PC-3 (cell line): ENCODE measurements at regions not wholly inside any gene's neighbourhood (a gene's known extent, or its start where the extent isn't known, plus 50 kb on each side); places are given as distances from the start of the nearest gene placed in this dataset.
A peak's percentile ranks its signal among the peaks of the same experiment; 100 is the strongest.
"Not testable (repeated sequence)": the region's sequence is repeated elsewhere in the genome, so short reads cannot be mapped to it uniquely, and the experiment has no call there.

Source experiments
- ATAC-seq: fragments of 200-7000 bp; cut with Tn5 transposase; 2 replicates; pipeline ENCODE4 v1.9.1; 2020; ENCODE audit warnings: mild to moderate bottlenecking, moderate library complexity
- BruUV-seq: library from RNA; stranded (reverse); fragments of 400-500 nt; replicated peaks from 2 replicates; lab custom pipeline; 2021; lab: Mats Ljungman, UMichigan
- CTCF ChIA-PET: fragments of 300-600 bp; sonication (Branson Sonifier 250); formaldehyde crosslinking; loops from one replicate; lab custom pipeline; 2022; ENCODE audit warnings: antibody characterized with exemption; lab: Charles Lee
- POLR2A ChIA-PET: fragments of 300-600 bp; sonication (Branson Sonifier 250); formaldehyde crosslinking; loops from one replicate; lab custom pipeline; 2022; ENCODE audit warnings: antibody characterized with exemption; ENCODE audit not compliant: unreplicated experiment; lab: Charles Lee
- DNase-seq: peaks from one replicate; pipeline ENCODE4 v3.0.0-alpha.2; 2015
- H2AFZ ChIP-seq: fragments of 300-600 bp; sonication (generic); 2 replicates; pipeline ENCODE4 v1.6.0; 2016; ENCODE audit warnings: antibody characterized with exemption, low read length
- H3F3A ChIP-seq: fragments of 300-600 bp; sonication (generic); one replicate; pipeline ENCODE4 v1.6.0; 2017; ENCODE audit warnings: antibody characterized with exemption, low read length, control low read depth, mild to moderate bottlenecking; ENCODE audit not compliant: unreplicated experiment
- H3K27ac ChIP-seq: fragments of 300-600 bp; sonication (generic); 2 replicates; pipeline ENCODE4 v1.5.1; 2016; ENCODE audit warnings: mild to moderate bottlenecking, low read length
- H3K27me3 ChIP-seq: fragments of 300-600 bp; sonication (generic); 2 replicates; pipeline ENCODE4 v1.6.1; 2016; ENCODE audit warnings: low read length, mixed read lengths
- H3K36me3 ChIP-seq: fragments of 300-600 bp; sonication (generic); 2 replicates; pipeline ENCODE4 v1.6.1; 2016; ENCODE audit warnings: low read depth, mixed run types, low read length, mixed read lengths
- H3K4me1 ChIP-seq: fragments of 300-600 bp; sonication (generic); 2 replicates; pipeline ENCODE4 v1.5.1; 2016; ENCODE audit warnings: low read length; ENCODE audit not compliant: insufficient read depth
- H3K4me2 ChIP-seq: fragments of 300-600 bp; sonication (generic); 2 replicates; pipeline ENCODE4 v1.6.0; 2016; ENCODE audit warnings: low read length
- H3K4me3 ChIP-seq: fragments of 300-600 bp; sonication (generic); 2 replicates; pipeline ENCODE4 v1.5.1; 2016; ENCODE audit warnings: mild to moderate bottlenecking, low read length, mixed read lengths
- H3K79me2 ChIP-seq: fragments of 300-600 bp; sonication (generic); 2 replicates; pipeline ENCODE4 v1.6.1; 2017; ENCODE audit warnings: low read length, mixed read lengths
- H3K9ac ChIP-seq: fragments of 300-600 bp; sonication (generic); 2 replicates; pipeline ENCODE4 v1.6.0; 2016; ENCODE audit warnings: mild to moderate bottlenecking, low read length
- H3K9me2 ChIP-seq: fragments of 300-600 bp; sonication (generic); replicated peaks from 2 replicates; pipeline ENCODE4 v1.6.1; 2016; ENCODE audit warnings: mixed run types, low read length, mixed read lengths
- H3K9me3 ChIP-seq: fragments of 300-600 bp; sonication (generic); 2 replicates; pipeline ENCODE4 v1.6.1; 2016; ENCODE audit warnings: low read length, mixed read lengths
- H4K20me1 ChIP-seq: fragments of 300-600 bp; sonication (generic); 2 replicates; pipeline ENCODE4 v1.6.1; 2016; ENCODE audit warnings: low read length, mixed read lengths
- EZH2 ChIP-seq: fragments of 300-600 bp; sonication (generic); IDR thresholded peaks from one replicate; pipeline ENCODE4 v1.6.1; 2017; ENCODE audit warnings: antibody characterized with exemption, mild to moderate bottlenecking, low read length; ENCODE audit not compliant: unreplicated experiment
- EZH2phosphoT487 ChIP-seq: fragments of 300-600 bp; sonication (generic); IDR thresholded peaks from 2 replicates; pipeline ENCODE4 v1.6.1; 2018; ENCODE audit warnings: mild to moderate bottlenecking, antibody characterized with exemption, low read length, borderline replicate concordance
- intact Hi-C: fragments of 100-400 bp; cut with micrococcal nuclease; formaldehyde crosslinking; loops from 2 replicates; pipeline ENCODE4 v1.9.0; 2023
- TF ChIP-seq, protein P1 (sequence below): fragments of 300-600 bp; sonication (generic); conservative IDR thresholded peaks from 2 replicates; pipeline ENCODE4 v1.5.1; 2017; ENCODE audit warnings: antibody characterized with exemption, low read depth, mild to moderate bottlenecking, low read length

GRCh38 chr13:109939838-109940237 is 153.5 kb upstream of the IRS2 start:
- CTCF ChIA-PET = no interaction called here
- intact Hi-C loops = loop anchor here (5.0 kb wide), 1 partner anchor 77 kb away; no protein-coding TSS in a partner anchor

GRCh38 chr13:109939180-109939579 is 152.8 kb upstream of the IRS2 start:
- Histone ChIP-seq H3K4me2 (no peak overlapping the region), H3K27me3 (no peaks in the 10 kb centered on the region), H3K9me2 (no peaks in the 10 kb centered on the region), H3K79me2 (no peaks in the 10 kb centered on the region), H3K9ac (no peak overlapping the region), H4K20me1 (no peaks in the 10 kb centered on the region), H3K4me3 (no peak overlapping the region), H3K36me3 (no peaks in the 10 kb centered on the region), H2AFZ (no peak overlapping the region), H3F3A (no peaks in the 10 kb centered on the region), H3K4me1 (peaks cover 11% of the 10 kb centered on the region), H3K27ac (no peak overlapping the region), H3K9me3 (no peaks in the 10 kb centered on the region)
- intact Hi-C loops = loop anchor here (5.0 kb wide), 1 partner anchor 78 kb away; no protein-coding TSS in a partner anchor
- ATAC-seq (no peak), DNase-seq (no peak)
- TF ChIP-seq EZH2phosphoT487 = no peak
- TF ChIP-seq, protein P1, sequence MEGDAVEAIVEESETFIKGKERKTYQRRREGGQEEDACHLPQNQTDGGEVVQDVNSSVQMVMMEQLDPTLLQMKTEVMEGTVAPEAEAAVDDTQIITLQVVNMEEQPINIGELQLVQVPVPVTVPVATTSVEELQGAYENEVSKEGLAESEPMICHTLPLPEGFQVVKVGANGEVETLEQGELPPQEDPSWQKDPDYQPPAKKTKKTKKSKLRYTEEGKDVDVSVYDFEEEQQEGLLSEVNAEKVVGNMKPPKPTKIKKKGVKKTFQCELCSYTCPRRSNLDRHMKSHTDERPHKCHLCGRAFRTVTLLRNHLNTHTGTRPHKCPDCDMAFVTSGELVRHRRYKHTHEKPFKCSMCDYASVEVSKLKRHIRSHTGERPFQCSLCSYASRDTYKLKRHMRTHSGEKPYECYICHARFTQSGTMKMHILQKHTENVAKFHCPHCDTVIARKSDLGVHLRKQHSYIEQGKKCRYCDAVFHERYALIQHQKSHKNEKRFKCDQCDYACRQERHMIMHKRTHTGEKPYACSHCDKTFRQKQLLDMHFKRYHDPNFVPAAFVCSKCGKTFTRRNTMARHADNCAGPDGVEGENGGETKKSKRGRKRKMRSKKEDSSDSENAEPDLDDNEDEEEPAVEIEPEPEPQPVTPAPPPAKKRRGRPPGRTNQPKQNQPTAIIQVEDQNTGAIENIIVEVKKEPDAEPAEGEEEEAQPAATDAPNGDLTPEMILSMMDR = no peak
- BruUV-seq = no TSS peak
- ChIA-PET CTCF (no interaction called here), POLR2A (no interaction called here)

More at GRCh38 chr13:109939838-109940237, 153.5 kb upstream of the IRS2 start:
- H3K79me2 ChIP-seq = no peaks in the 10 kb centered on the region
- no peaks in the 10 kb centered on the region for H3K9me2 ChIP-seq
- H3K4me2 ChIP-seq = no peak overlapping the region
- H3K36me3 ChIP-seq = no peaks in the 10 kb centered on the region
- H3K27ac ChIP-seq = no peak overlapping the region
- H3K27me3 ChIP-seq = no peaks in the 10 kb centered on the region
- peaks cover 11% of the 10 kb centered on the region for H3K4me1 ChIP-seq
- ATAC-seq (no peak), DNase-seq (no peak)
- no peak overlapping the region for H3K9ac ChIP-seq
- no peaks in the 10 kb centered on the region for H4K20me1 ChIP-seq
- TF ChIP-seq EZH2 (no peak), EZH2phosphoT487 (no peak)
- TF ChIP-seq, protein P1 = no peak
- no TSS peak for BruUV-seq
- no peaks in the 10 kb centered on the region for H3F3A ChIP-seq
- POLR2A ChIA-PET = no interaction called here
- H3K4me3 ChIP-seq = no peak overlapping the region
- H2AFZ ChIP-seq = no peak overlapping the region
- no peaks in the 10 kb centered on the region for H3K9me3 ChIP-seq

- peak; percentile 65 for DNase-seq
- H4K20me1 ChIP-seq = no peaks in the 10 kb centered on the region
- H3K4me1 ChIP-seq = peaks cover 11% of the 10 kb centered on the region
- peak; percentile 64; the same call in 1 of the 2 replicates for ATAC-seq
- no peak overlapping the region for H3K9ac ChIP-seq
- no peaks in the 10 kb centered on the region for H3K9me2 ChIP-seq
- intact Hi-C loops = loop anchor here (5.0 kb wide), 1 partner anchor 79 kb away; no protein-coding TSS in a partner anchor
- H3K27me3 ChIP-seq = no peaks in the 10 kb centered on the region
- no peaks in the 10 kb centered on the region for H3K79me2 ChIP-seq
- H3K27ac ChIP-seq = no peak overlapping the region
- no peaks in the 10 kb centered on the region for H3K9me3 ChIP-seq
- no peak for TF ChIP-seq EZH2phosphoT487
- TF ChIP-seq EZH2 = no peak
- TF ChIP-seq, protein P1 = no peak
- no peaks in the 10 kb centered on the region for H3K36me3 ChIP-seq
- POLR2A ChIA-PET = no interaction called here
- no peak overlapping the region for H3K4me2 ChIP-seq
- no TSS peak for BruUV-seq
- CTCF ChIA-PET = no interaction called here
- H2AFZ ChIP-seq = peak overlapping the region; percentile 69
- H3K4me3 ChIP-seq = no peak overlapping the region
- H3F3A ChIP-seq = no peaks in the 10 kb centered on the region
Observed at GRCh38 chr13:109938255-109938936, 152.0 kb upstream of the IRS2 start.

DNA sequence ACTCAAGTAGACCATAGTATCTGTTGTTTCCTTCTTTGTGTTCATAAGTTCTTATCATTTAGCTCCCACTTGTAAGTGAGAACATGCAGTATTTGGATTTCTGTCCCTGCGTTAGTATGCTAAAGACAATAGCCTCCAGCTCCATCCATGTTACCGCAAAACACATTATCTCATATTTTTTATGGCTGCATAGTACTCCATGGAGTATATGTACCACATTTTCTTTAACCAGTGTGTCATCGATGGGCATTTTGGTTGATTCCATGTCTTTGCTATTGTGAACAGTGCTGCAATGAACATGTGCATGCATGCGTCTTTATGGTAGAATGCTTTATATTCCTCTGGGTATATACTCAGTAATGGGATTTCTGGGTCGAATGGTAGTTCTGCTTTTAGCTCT is 148.1 kb upstream of the IRS2 start:
- H3K4me2 ChIP-seq, H3K36me3 ChIP-seq, H3K4me3 ChIP-seq, H4K20me1 ChIP-seq, DNase-seq, H3K9me2 ChIP-seq, H3F3A ChIP-seq, ATAC-seq, CTCF ChIA-PET, H3K9me3 ChIP-seq, H3K79me2 ChIP-seq, H3K27me3 ChIP-seq, H3K27ac ChIP-seq, H3K9ac ChIP-seq, BruUV-seq, intact Hi-C loops, H2AFZ ChIP-seq: not testable (repeated sequence)
- H3K4me1 ChIP-seq = peaks cover 11% of the 10 kb centered on the region
- POLR2A ChIA-PET = interaction anchor here (0.6 kb wide), 1 partner anchor 7 kb away, joined by 3 read pairs; no protein-coding TSS in a partner anchor
